Astrocyte (in vitro differentiated cells and primary cell): ENCODE measurements at regions not wholly inside any gene's neighbourhood (a gene's known extent, or its start where the extent isn't known, plus 50 kb on each side); places are given as distances from the start of the nearest gene placed in this dataset.

ENCODE experiments used
- DNase-seq: peaks from one replicate; pipeline ENCODE4 v3.0.0-alpha.2; 2010; ENCODE audit warnings: low read depth
- FAIRE-seq: peaks from 2 replicates; lab custom pipeline; 2011; peaks lifted over from hg19 to GRCh38; lab: Jason Lieb, UNC
- H2AFZ ChIP-seq: 2 replicates; pipeline ENCODE4 v1.6.0; 2012; ENCODE audit warnings: low read depth, low read length, inconsistent platforms
- H3K27ac ChIP-seq: 2 replicates; pipeline ENCODE4 v1.5.1; 2011; ENCODE audit warnings: low read depth, low read length, inconsistent platforms
- H3K27me3 ChIP-seq: 2 replicates; pipeline ENCODE4 v1.6.0; 2011; ENCODE audit warnings: low read length, inconsistent platforms; ENCODE audit not compliant: insufficient read depth
- H3K36me3 ChIP-seq: 2 replicates; pipeline ENCODE4 v1.5.1; 2011; ENCODE audit warnings: low read length, inconsistent platforms; ENCODE audit not compliant: insufficient read depth
- H3K4me1 ChIP-seq: 2 replicates; pipeline ENCODE4 v1.5.1; 2011; ENCODE audit warnings: low read length, inconsistent platforms; ENCODE audit not compliant: insufficient read depth
- H3K4me2 ChIP-seq: 2 replicates; pipeline ENCODE4 v1.6.0; 2012; ENCODE audit warnings: low read length, inconsistent platforms
- H3K4me3 ChIP-seq: 2 replicates; pipeline ENCODE4 v1.5.1; 2011; ENCODE audit warnings: low read depth, mild to moderate bottlenecking, low read length, inconsistent platforms; ENCODE audit not compliant: insufficient read depth
- H3K79me2 ChIP-seq: 2 replicates; pipeline ENCODE4 v1.6.0; 2012; ENCODE audit warnings: mild to moderate bottlenecking, low read length, inconsistent platforms; ENCODE audit not compliant: insufficient read depth
- H3K9ac ChIP-seq: 2 replicates; pipeline ENCODE4 v1.6.0; 2012; ENCODE audit warnings: mild to moderate bottlenecking, low read length, inconsistent platforms
- H3K9me3 ChIP-seq: 2 replicates; pipeline ENCODE4 v1.5.1; 2012; ENCODE audit warnings: low read depth, mild to moderate bottlenecking, low read length, inconsistent platforms; ENCODE audit not compliant: insufficient read depth
- H4K20me1 ChIP-seq: 2 replicates; pipeline ENCODE4 v1.6.0; 2012; ENCODE audit warnings: low read length, inconsistent platforms; ENCODE audit not compliant: insufficient read depth
- H3K27ac Mint-ChIP-seq: one replicate; pipeline ENCODE4 v1.8.0; 2021; ENCODE audit warnings: mild to moderate bottlenecking, mixed read lengths; ENCODE audit not compliant: unreplicated experiment
- H3K27me3 Mint-ChIP-seq: one replicate; pipeline ENCODE4 v1.8.0; 2021; ENCODE audit warnings: low read depth, mixed read lengths; ENCODE audit not compliant: unreplicated experiment
- H3K36me3 Mint-ChIP-seq: one replicate; pipeline ENCODE4 v1.8.0; 2021; ENCODE audit warnings: low read depth, mixed read lengths; ENCODE audit not compliant: unreplicated experiment
- H3K4me1 Mint-ChIP-seq: one replicate; pipeline ENCODE4 v1.8.0; 2021; ENCODE audit warnings: low read depth, mixed read lengths; ENCODE audit not compliant: unreplicated experiment
- H3K4me3 Mint-ChIP-seq: one replicate; pipeline ENCODE4 v1.8.0; 2021; ENCODE audit warnings: mild to moderate bottlenecking, moderate library complexity, mixed read lengths; ENCODE audit not compliant: unreplicated experiment
- H3K9me3 Mint-ChIP-seq: one replicate; pipeline ENCODE4 v1.8.0; 2021; ENCODE audit warnings: mild to moderate bottlenecking, mixed read lengths; ENCODE audit not compliant: unreplicated experiment
- CTCF ChIP-seq: IDR thresholded peaks from 2 replicates; pipeline ENCODE4 v1.5.1; 2011; ENCODE audit warnings: low read depth, mild to moderate bottlenecking, inconsistent platforms, low read length, moderate library complexity; ENCODE audit not compliant: insufficient read depth
- EZH2 ChIP-seq: IDR thresholded peaks from 2 replicates; pipeline ENCODE4 v1.6.1; 2012; ENCODE audit warnings: mild to moderate bottlenecking, low read length, inconsistent platforms; ENCODE audit not compliant: insufficient read depth

GRCh38 chr2:39503277-39503676 is 66.2 kb upstream of the MAP4K3 start:
- no peak overlapping the region for H3K4me2 ChIP-seq
- no peak overlapping the region for H3K4me3 ChIP-seq
- no peaks in the 10 kb centered on the region for H3K9me3 ChIP-seq
- H3K27me3 ChIP-seq: no peaks in the 10 kb centered on the region
- H3K27ac ChIP-seq: no peak overlapping the region
- H3K4me3 Mint-ChIP-seq: no peak overlapping the region
- no peak overlapping the region for H3K9ac ChIP-seq
- FAIRE-seq (no peak), DNase-seq (no peak)
- H3K27me3 Mint-ChIP-seq: no peaks in the 10 kb centered on the region
- no peak overlapping the region for H3K27ac Mint-ChIP-seq
- no peaks in the 10 kb centered on the region for H4K20me1 ChIP-seq
- no peaks in the 10 kb centered on the region for H3K36me3 Mint-ChIP-seq
- TF ChIP-seq CTCF (no peak), EZH2 (no peak)
- no peaks in the 10 kb centered on the region for H3K36me3 ChIP-seq
- H2AFZ ChIP-seq: no peak overlapping the region
- H3K79me2 ChIP-seq: no peaks in the 10 kb centered on the region
- peaks cover 37% of the 10 kb centered on the region for H3K4me1 ChIP-seq
- H3K4me1 Mint-ChIP-seq: peaks cover 19% of the 10 kb centered on the region
- no peaks in the 10 kb centered on the region for H3K9me3 Mint-ChIP-seq

GRCh38 chr2:39504790-39505335 is 67.8 kb upstream of the MAP4K3 start:
- Histone ChIP-seq H2AFZ (peak overlapping the region; percentile 3), H3K9ac (no peak overlapping the region), H4K20me1 (no peaks in the 10 kb centered on the region), H3K27me3 (no peaks in the 10 kb centered on the region), H3K4me1 (peaks cover 41% of the 10 kb centered on the region), H3K4me3 (no peak overlapping the region), H3K9me3 (no peaks in the 10 kb centered on the region), H3K79me2 (no peaks in the 10 kb centered on the region), H3K36me3 (no peaks in the 10 kb centered on the region), H3K4me2 (peak overlapping the region; percentile 53), H3K27ac (peak overlapping the region; percentile 54)
- Mint-ChIP-seq H3K4me3 (no peak overlapping the region), H3K27ac (peak overlapping the region; percentile 23), H3K27me3 (no peaks in the 10 kb centered on the region), H3K36me3 (no peaks in the 10 kb centered on the region), H3K9me3 (no peaks in the 10 kb centered on the region), H3K4me1 (peaks cover 19% of the 10 kb centered on the region)
- TF ChIP-seq EZH2: no peak
- no peak for TF ChIP-seq CTCF
- FAIRE-seq (peak; percentile 56), DNase-seq (peak; percentile 78)

- H3K4me3 ChIP-seq: no peak overlapping the region
- H3K4me1 ChIP-seq: peaks cover 30% of the 10 kb centered on the region
- Mint-ChIP-seq H3K36me3 (no peaks in the 10 kb centered on the region), H3K27me3 (no peaks in the 10 kb centered on the region), H3K9me3 (no peaks in the 10 kb centered on the region), H3K4me1 (peaks cover 11% of the 10 kb centered on the region), H3K4me3 (no peak overlapping the region), H3K27ac (no peak overlapping the region)
- no peaks in the 10 kb centered on the region for H3K9me3 ChIP-seq
- H3K9ac ChIP-seq: no peak overlapping the region
- no peak for TF ChIP-seq EZH2
- no peak for TF ChIP-seq CTCF
- H3K27ac ChIP-seq: no peak overlapping the region
- no peak overlapping the region for H2AFZ ChIP-seq
- no peaks in the 10 kb centered on the region for H3K36me3 ChIP-seq
- FAIRE-seq (no peak), DNase-seq (no peak)
- no peaks in the 10 kb centered on the region for H4K20me1 ChIP-seq
- no peaks in the 10 kb centered on the region for H3K27me3 ChIP-seq
- H3K79me2 ChIP-seq: no peaks in the 10 kb centered on the region
- H3K4me2 ChIP-seq: no peak overlapping the region
These were observed 69.1 kb upstream of the MAP4K3 start for GRCh38 chr2:39506215-39506614.
